HepG2 (cell line): ENCODE measurements at regions not wholly inside any gene's neighbourhood (a gene's known extent, or its start where the extent isn't known, plus 50 kb on each side); places are given as distances from the start of the nearest gene placed in this dataset.

Experiments
- HNRNPH1 ChIP-seq: fragments of 200-400 bp; formaldehyde crosslinking; optimal IDR thresholded peaks from 2 replicates; pipeline ENCODE3; 2017; ENCODE audit warnings: mild to moderate bottlenecking, low read depth, low read length
- HNRNPL ChIP-seq: fragments of 200-400 bp; formaldehyde crosslinking; IDR thresholded peaks from 2 replicates; pipeline ENCODE4 v1.6.1; 2017; ENCODE audit warnings: mild to moderate bottlenecking, low read depth, low read length
- KDM5A ChIP-seq: fragments of 200-600 bp; sonication (generic); IDR thresholded peaks from 2 replicates; pipeline ENCODE4 v1.7.0; 2018; ENCODE audit warnings: antibody characterized with exemption, mild to moderate bottlenecking, low read length, borderline replicate concordance
- NR2C2 ChIP-seq: sonication (generic); formaldehyde crosslinking; IDR thresholded peaks from 2 replicates; pipeline ENCODE4 v1.4.0; 2020; ENCODE audit warnings: missing genetic modification reagents, mild to moderate bottlenecking, moderate library complexity, borderline replicate concordance
- PHF21A ChIP-seq: sonication (generic); formaldehyde crosslinking; IDR thresholded peaks from 2 replicates; pipeline ENCODE4 v1.5.0; 2020; ENCODE audit warnings: mild to moderate bottlenecking, missing genetic modification reagents
- SIN3A ChIP-seq: IDR thresholded peaks from 2 replicates; pipeline ENCODE4 v1.6.1; 2011; ENCODE audit warnings: low read depth, mild to moderate bottlenecking, control low read depth, low read length, borderline replicate concordance
- SP1 ChIP-seq, 2 experiments: fragments of 450-650 bp in 1 of 2; sonication (generic) in 1 of 2; formaldehyde crosslinking in 1 of 2; IDR thresholded peaks; 2 replicates each; pipeline versions ENCODE4 v1.4.0 to v1.6.1; 2016 to 2020; ENCODE audit warnings: missing genetic modification reagents in 1 of 2
- ZEB1 ChIP-seq: IDR thresholded peaks from 2 replicates; pipeline ENCODE4 v1.6.1; 2012; ENCODE audit warnings: mild to moderate bottlenecking, low read depth, inconsistent platforms; ENCODE audit not compliant: insufficient replicate concordance
- ZNF232 ChIP-seq: sonication (generic); formaldehyde crosslinking; IDR thresholded peaks from 2 replicates; pipeline ENCODE4 v1.4.0; 2020; ENCODE audit warnings: missing genetic modification reagents, borderline replicate concordance
- ZNF350 ChIP-seq: sonication (generic); formaldehyde crosslinking; IDR thresholded peaks from 2 replicates; pipeline ENCODE4 v1.4.0; 2020; ENCODE audit warnings: mild to moderate bottlenecking, low read depth, missing genetic modification reagents, borderline replicate concordance
- TF ChIP-seq, protein P1 (sequence below): IDR thresholded peaks from 2 replicates; pipeline ENCODE4 v1.6.1; 2018; ENCODE audit warnings: missing genetic modification reagents
- TF ChIP-seq, protein P2 (sequence below): sonication (generic); formaldehyde crosslinking; IDR thresholded peaks from 2 replicates; pipeline ENCODE4 v1.4.0; 2020; ENCODE audit warnings: missing genetic modification reagents
- TF ChIP-seq, protein P3 (sequence below): sonication (generic); formaldehyde crosslinking; IDR thresholded peaks from 2 replicates; pipeline ENCODE4 v1.5.0; 2020; ENCODE audit warnings: mild to moderate bottlenecking, missing genetic modification reagents, moderate library complexity
- TF ChIP-seq, protein P4 (sequence below): IDR thresholded peaks from 2 replicates; pipeline ENCODE4 v1.6.1; 2012; ENCODE audit warnings: low read depth, low read length, improper control_type of control experiment

DNA sequence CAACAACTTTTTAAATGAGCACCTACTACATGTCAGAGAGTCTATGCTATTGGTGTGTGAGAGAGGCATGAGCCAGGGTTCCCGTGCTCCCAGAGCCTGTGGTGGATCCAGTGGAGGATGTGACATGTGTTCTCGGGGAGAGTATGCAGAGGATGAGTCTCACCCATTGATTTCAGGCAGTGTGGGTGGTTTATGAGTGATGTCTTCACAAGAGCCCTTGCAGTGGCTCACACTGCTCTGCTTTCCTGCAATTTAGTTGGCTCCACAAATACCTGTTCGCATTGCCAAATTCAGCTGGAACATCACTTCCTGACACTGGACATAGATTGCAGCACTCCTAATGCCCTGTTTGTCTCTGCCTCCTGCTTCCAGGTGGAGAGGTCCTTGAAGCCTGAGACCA lies 243.6 kb upstream of the CXCR4 start:
- TF ChIP-seq ZEB1 (no peak), NR2C2 (CRISPR knock-in tag) (no peak), HNRNPH1 (no peak), KDM5A (no peak), SIN3A (no peak), HNRNPL (no peak), ZNF350 (CRISPR knock-in tag) (no peak), SP1 (IDR thresholded peaks at IDR 0.05) (no peak), SP1 (CRISPR knock-in tag; IDR thresholded peaks at IDR 0.05) (no peak), ZNF232 (CRISPR knock-in tag) (no peak), PHF21A (CRISPR knock-in tag) (no peak)
- TF ChIP-seq, protein P1, sequence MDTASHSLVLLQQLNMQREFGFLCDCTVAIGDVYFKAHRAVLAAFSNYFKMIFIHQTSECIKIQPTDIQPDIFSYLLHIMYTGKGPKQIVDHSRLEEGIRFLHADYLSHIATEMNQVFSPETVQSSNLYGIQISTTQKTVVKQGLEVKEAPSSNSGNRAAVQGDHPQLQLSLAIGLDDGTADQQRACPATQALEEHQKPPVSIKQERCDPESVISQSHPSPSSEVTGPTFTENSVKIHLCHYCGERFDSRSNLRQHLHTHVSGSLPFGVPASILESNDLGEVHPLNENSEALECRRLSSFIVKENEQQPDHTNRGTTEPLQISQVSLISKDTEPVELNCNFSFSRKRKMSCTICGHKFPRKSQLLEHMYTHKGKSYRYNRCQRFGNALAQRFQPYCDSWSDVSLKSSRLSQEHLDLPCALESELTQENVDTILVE: no peak
- TF ChIP-seq, protein P2, sequence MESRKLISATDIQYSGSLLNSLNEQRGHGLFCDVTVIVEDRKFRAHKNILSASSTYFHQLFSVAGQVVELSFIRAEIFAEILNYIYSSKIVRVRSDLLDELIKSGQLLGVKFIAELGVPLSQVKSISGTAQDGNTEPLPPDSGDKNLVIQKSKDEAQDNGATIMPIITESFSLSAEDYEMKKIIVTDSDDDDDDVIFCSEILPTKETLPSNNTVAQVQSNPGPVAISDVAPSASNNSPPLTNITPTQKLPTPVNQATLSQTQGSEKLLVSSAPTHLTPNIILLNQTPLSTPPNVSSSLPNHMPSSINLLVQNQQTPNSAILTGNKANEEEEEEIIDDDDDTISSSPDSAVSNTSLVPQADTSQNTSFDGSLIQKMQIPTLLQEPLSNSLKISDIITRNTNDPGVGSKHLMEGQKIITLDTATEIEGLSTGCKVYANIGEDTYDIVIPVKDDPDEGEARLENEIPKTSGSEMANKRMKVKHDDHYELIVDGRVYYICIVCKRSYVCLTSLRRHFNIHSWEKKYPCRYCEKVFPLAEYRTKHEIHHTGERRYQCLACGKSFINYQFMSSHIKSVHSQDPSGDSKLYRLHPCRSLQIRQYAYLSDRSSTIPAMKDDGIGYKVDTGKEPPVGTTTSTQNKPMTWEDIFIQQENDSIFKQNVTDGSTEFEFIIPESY: no peak
- TF ChIP-seq, protein P3, sequence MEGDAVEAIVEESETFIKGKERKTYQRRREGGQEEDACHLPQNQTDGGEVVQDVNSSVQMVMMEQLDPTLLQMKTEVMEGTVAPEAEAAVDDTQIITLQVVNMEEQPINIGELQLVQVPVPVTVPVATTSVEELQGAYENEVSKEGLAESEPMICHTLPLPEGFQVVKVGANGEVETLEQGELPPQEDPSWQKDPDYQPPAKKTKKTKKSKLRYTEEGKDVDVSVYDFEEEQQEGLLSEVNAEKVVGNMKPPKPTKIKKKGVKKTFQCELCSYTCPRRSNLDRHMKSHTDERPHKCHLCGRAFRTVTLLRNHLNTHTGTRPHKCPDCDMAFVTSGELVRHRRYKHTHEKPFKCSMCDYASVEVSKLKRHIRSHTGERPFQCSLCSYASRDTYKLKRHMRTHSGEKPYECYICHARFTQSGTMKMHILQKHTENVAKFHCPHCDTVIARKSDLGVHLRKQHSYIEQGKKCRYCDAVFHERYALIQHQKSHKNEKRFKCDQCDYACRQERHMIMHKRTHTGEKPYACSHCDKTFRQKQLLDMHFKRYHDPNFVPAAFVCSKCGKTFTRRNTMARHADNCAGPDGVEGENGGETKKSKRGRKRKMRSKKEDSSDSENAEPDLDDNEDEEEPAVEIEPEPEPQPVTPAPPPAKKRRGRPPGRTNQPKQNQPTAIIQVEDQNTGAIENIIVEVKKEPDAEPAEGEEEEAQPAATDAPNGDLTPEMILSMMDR (CRISPR knock-in tag): no peak
- TF ChIP-seq, protein P4, sequence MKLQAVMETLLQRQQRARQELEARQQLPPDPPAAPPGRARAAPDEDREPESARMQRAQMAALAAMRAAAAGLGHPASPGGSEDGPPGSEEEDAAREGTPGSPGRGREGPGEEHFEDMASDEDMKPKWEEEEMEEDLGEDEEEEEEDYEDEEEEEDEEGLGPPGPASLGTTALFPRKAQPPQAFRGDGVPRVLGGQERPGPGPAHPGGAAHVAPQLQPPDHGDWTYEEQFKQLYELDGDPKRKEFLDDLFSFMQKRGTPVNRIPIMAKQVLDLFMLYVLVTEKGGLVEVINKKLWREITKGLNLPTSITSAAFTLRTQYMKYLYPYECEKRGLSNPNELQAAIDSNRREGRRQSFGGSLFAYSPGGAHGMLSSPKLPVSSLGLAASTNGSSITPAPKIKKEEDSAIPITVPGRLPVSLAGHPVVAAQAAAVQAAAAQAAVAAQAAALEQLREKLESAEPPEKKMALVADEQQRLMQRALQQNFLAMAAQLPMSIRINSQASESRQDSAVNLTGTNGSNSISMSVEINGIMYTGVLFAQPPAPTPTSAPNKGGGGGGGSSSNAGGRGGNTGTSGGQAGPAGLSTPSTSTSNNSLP: no peak
